ENCODE measurements at regions not wholly inside any gene's neighbourhood (a gene's known extent, or its start where the extent isn't known, plus 50 kb on each side); places are given as distances from the start of the nearest gene placed in this dataset.

DNA sequence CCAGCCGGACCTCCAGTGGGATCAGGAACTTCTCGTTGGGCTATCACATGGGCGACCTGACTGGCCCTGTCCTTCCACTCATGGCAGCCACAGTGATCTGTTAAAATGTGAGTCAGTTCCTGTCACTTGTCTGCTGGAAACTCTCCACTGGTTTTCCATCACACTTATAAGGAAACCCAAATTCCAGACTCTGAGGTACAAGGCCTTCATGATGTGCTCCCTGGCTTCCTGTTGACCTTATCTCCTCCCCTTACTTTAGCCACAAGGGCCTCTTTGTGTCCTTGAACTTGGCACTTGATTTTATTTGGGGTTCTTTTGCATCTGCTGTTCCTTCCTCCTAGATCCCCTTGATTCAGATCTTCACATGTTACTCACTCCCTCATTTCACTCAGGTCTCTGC is 96.8 kb downstream of the TENT5C start:
- Histone ChIP-seq H3K4me2 (no peak overlapping the region), H4K20me1 (ENCODE audit: insufficient read depth) (no peaks in the 10 kb centered on the region), H3K9me3 (ENCODE audit: insufficient read depth, low read depth) (no peaks in the 10 kb centered on the region), H3K27ac (no peak overlapping the region), H2AFZ (no peak overlapping the region), H3K27me3 (ENCODE audit: insufficient read depth, low read depth) (peaks cover 8% of the 10 kb centered on the region; the same call in 1 of the 2 replicates), H3K79me2 (ENCODE audit: low read depth) (no peaks in the 10 kb centered on the region), H3K9me2 (ENCODE audit: insufficient read depth) (no peaks in the 10 kb centered on the region), H3F3A (ENCODE audit: insufficient read depth, low read depth) (no peaks in the 10 kb centered on the region), H3K36me3 (ENCODE audit: low read depth) (no peaks in the 10 kb centered on the region), H3K4me3 (no peak overlapping the region), H3K4me1 (replicated peaks; ENCODE audit: insufficient read depth) (no peaks in the 10 kb centered on the region)
- ChIA-PET POLR2A (ENCODE audit: unreplicated experiment) (no interaction called here), CTCF (no interaction called here)
- no peak for DNase-seq
- no TSS peak for BruUV-seq (replicated peaks)
- no peak for TF ChIP-seq EZH2 (IDR thresholded peaks at IDR 0.05; ENCODE audit: low read depth)
- TF ChIP-seq, protein P1, sequence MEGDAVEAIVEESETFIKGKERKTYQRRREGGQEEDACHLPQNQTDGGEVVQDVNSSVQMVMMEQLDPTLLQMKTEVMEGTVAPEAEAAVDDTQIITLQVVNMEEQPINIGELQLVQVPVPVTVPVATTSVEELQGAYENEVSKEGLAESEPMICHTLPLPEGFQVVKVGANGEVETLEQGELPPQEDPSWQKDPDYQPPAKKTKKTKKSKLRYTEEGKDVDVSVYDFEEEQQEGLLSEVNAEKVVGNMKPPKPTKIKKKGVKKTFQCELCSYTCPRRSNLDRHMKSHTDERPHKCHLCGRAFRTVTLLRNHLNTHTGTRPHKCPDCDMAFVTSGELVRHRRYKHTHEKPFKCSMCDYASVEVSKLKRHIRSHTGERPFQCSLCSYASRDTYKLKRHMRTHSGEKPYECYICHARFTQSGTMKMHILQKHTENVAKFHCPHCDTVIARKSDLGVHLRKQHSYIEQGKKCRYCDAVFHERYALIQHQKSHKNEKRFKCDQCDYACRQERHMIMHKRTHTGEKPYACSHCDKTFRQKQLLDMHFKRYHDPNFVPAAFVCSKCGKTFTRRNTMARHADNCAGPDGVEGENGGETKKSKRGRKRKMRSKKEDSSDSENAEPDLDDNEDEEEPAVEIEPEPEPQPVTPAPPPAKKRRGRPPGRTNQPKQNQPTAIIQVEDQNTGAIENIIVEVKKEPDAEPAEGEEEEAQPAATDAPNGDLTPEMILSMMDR (conservative IDR thresholded peaks at IDR 0.05), result no peak
- intact Hi-C loops (cut with micrococcal nuclease; ENCODE audit: unreplicated experiment), result no loop called here

DNA sequence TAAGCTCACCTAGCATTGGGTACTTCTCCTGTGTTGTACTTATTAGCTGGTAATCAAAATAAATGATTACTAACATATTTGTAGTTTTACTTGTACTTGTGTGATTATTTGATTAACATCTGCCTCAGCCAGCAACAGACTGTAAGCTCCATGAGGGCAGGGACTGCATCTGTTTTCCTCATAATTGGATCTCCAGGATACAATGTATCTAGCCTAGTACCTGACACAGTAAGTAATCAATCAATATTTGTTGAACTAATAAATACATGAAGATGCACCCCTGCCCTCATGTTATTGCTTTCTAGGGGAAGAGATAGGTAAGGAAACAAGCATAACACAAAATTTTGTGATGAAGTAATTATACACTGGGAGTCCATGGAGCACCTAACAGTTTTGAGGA is 101.5 kb downstream of the TENT5C start:
- H3K27me3 ChIP-seq (ENCODE audit: insufficient read depth, low read depth), result peaks cover 8% of the 10 kb centered on the region; the same call in 1 of the 2 replicates
- DNase-seq, result no peak
- no peak overlapping the region for H2AFZ ChIP-seq
- H3K9me3 ChIP-seq (ENCODE audit: insufficient read depth, low read depth), result no peaks in the 10 kb centered on the region
- no peaks in the 10 kb centered on the region for H3K9me2 ChIP-seq (ENCODE audit: insufficient read depth)
- H3K79me2 ChIP-seq (ENCODE audit: low read depth), result no peaks in the 10 kb centered on the region
- no peak for TF ChIP-seq EZH2 (IDR thresholded peaks at IDR 0.05; ENCODE audit: low read depth)
- TF ChIP-seq, protein P1 (conservative IDR thresholded peaks at IDR 0.05), result no peak
- H3K4me3 ChIP-seq, result no peak overlapping the region
- CTCF ChIA-PET, result no interaction called here
- POLR2A ChIA-PET (ENCODE audit: unreplicated experiment), result no interaction called here
- no peak overlapping the region for H3K27ac ChIP-seq
- no TSS peak for BruUV-seq (replicated peaks)
- H4K20me1 ChIP-seq (ENCODE audit: insufficient read depth), result no peaks in the 10 kb centered on the region
- H3F3A ChIP-seq (ENCODE audit: insufficient read depth, low read depth), result no peaks in the 10 kb centered on the region
- no peak overlapping the region for H3K4me2 ChIP-seq
- intact Hi-C loops (cut with micrococcal nuclease; ENCODE audit: unreplicated experiment), result no loop called here
- no peaks in the 10 kb centered on the region for H3K36me3 ChIP-seq (ENCODE audit: low read depth)
- no peaks in the 10 kb centered on the region for H3K4me1 ChIP-seq (replicated peaks; ENCODE audit: insufficient read depth)

DNA sequence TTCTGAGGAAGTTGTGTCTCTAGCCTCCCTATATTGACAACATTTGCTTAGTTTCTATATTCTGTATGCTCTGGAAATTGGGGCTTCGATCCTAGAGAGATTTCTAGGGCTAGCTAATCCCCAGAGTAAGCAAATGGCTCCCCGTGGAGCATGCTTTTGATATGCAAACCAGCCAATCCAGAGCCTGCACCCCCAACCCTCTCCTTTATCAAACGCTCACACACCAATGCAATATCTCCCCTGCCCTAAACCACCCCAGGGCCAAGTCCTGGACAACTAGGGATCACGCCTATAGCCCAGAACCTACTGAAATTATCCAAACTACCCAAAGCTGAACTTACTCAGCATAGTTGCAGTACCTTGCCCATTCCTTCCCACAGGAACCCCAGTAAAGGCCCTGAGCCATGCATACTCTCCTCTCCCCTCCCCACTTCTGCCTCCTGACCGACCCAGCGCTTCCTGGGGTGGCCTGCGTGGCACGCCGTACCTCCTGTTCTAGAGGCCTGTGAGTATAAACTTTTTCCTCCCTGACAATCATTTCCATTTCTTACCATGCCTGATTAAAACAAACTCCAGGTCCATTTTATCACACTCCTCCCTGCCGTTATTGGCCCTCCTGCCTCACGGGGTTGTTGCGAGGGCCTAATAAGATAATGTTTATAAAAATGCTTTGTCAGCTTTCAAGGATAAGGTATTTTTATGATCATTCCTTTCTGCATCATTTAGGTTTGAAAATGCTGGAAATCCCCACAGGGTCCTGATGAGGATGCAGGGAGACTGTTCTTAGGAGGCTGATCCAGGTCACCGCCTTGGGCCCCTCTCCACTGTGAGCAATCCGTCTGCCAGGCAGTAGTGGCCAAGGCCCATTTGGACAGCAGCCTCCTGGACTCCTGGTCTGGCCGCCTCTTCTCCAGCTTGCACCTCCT is 102.7 kb downstream of the TENT5C start:
- CTCF ChIA-PET, result no interaction called here
- TF ChIP-seq, protein P1 (conservative IDR thresholded peaks at IDR 0.05), result no peak
- no peak for TF ChIP-seq EZH2 (IDR thresholded peaks at IDR 0.05; ENCODE audit: low read depth)
- H3K79me2 ChIP-seq (ENCODE audit: low read depth), result no peaks in the 10 kb centered on the region
- no peak for DNase-seq
- no peak overlapping the region for H3K4me3 ChIP-seq
- peaks cover 8% of the 10 kb centered on the region; the same call in 1 of the 2 replicates for H3K27me3 ChIP-seq (ENCODE audit: insufficient read depth, low read depth)
- H4K20me1 ChIP-seq (ENCODE audit: insufficient read depth), result no peaks in the 10 kb centered on the region
- POLR2A ChIA-PET (ENCODE audit: unreplicated experiment), result no interaction called here
- no peak overlapping the region for H2AFZ ChIP-seq
- H3K9me3 ChIP-seq (ENCODE audit: insufficient read depth, low read depth), result no peaks in the 10 kb centered on the region
- no peaks in the 10 kb centered on the region for H3F3A ChIP-seq (ENCODE audit: insufficient read depth, low read depth)
- H3K9me2 ChIP-seq (ENCODE audit: insufficient read depth), result no peaks in the 10 kb centered on the region
- H3K27ac ChIP-seq, result no peak overlapping the region
- intact Hi-C loops (cut with micrococcal nuclease; ENCODE audit: unreplicated experiment), result no loop called here
- H3K4me1 ChIP-seq (replicated peaks; ENCODE audit: insufficient read depth), result no peaks in the 10 kb centered on the region
- H3K4me2 ChIP-seq, result no peak overlapping the region
- no peaks in the 10 kb centered on the region for H3K36me3 ChIP-seq (ENCODE audit: low read depth)
- no TSS peak for BruUV-seq (replicated peaks)

Measured in PC-9 (cell line).